Iris pigment epithelial cell (primary cell): ENCODE measurements at regions not wholly inside any gene's neighbourhood (a gene's known extent, or its start where the extent isn't known, plus 50 kb on each side); places are given as distances from the start of the nearest gene placed in this dataset.
"Not testable (repeated sequence)": the region's sequence is repeated elsewhere in the genome, so short reads cannot be mapped to it uniquely, and the experiment has no call there.

Experiments
- DNase-seq: peaks from one replicate; pipeline ENCODE4 v3.0.0-alpha.2; 2011; ENCODE audit warnings: low read depth

DNA sequence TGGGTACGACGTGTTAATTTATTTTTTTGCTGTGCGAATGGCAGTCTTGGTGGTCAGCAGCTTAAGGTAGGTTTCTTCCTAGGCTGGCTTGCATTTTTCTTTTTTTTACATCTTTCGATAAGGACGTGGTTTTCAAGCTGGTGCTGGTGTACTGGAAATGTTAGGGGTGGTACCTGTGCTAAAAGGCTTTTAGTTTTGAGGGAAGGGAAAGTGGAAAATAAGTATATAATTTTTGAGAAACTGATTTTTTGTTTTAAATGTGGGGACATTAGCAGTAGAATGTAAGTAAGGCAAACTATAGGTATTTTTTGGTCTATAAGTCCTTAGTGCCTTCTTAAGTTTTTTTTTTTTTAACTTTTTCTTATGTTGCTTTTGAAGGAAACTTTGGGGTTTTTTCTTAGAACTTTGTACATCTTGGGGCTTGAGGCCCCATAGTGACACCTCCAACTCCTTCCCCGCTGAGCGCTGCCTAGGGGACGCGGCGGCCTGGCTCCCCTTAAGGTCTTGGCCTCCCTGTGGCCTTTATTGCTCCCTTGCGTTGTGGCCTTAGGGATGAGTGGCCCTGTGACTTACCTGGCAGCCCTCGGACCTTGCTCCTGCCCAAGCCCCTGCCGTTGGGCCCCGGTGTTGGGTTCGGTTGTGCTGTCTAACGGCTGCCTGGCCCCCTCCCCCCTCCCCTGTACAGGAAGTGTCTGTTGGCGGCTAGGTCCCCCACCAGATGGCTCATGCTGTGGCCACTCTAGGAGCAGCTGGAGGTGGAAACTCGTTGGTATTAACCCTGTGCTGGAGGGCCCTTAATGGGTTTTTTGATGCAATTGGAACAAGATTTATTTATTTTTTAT is 88.0 kb upstream of the RPRML start:
- DNase-seq: peak; percentile 92

DNA sequence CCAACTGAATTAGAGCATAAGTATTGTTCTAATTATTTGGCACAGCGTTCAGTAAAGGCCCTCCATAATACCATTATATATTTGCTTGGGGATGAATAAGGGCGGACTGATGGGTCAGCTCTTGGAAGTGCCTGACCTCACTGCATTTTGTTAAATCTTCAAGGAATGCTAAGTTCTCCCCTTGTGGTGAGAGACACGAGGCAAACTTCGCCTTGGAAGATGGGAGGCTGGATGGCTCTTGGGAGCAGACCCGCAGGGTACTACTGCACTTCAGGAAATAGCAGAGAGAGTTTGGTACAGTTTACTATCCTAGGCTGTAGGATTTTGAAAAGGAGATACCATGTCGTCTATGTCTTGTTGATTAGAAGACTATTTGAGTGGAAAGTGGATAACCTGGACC is 87.0 kb upstream of the RPRML start:
- DNase-seq: peak; percentile 3

DNA sequence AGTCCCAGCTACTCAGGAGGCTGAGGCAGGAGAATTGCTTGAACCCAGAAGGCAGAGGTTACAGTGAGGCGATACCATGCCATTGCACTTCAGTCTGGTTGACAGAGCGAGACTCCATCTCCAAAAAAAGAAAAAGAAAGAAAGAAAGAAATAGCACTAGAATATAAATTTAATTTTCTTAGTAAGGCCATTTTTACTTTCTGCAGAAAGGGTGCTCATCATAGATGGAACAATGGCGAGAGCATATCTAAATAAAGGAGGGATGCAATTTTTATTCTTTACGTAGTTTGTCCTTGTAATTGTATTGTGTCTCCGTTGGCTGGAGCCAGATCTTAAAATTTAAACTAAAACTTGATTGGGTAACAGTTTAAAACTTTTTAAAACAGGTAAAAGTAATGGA is 85.6 kb upstream of the RPRML start:
- no peak for DNase-seq

DNA sequence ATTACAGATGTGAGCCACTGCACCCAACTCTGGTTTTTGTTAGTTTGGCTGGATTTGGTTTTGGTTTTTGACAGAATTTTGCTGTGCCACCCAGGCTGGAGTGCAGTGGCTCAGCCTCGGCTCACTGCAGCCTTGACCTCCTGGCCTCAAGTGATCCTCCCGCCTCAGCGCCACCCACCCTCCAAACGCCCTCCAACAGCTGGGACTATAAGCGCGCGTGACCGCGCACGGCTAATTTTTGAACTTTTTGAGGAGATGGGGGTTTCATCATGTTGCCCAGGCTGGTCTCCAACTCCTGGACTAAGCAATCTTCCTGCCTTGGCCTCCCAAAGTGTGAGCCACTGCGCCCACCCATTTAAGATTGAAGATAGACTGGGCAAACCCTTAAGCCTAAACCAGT is 84.4 kb upstream of the RPRML start:
- DNase-seq: no peak

DNA sequence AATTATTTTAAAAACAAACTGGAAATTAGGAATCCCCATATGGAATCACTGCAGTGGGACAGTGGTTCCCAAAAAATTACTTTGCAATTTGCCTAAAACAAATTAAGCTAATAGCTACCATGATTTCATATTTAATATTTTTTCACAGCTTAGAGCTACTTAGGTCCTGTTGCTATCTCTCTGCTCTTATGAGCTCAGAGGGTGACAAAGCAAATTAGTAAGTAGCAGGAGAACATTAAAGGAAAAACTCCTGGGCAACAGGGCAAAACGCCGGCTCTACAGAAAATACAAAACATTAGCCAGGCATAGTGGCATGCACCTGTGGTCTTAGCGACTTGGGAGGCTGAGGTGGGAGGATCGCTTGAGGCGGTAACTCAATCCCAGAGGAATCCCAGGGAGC is 83.8 kb upstream of the RPRML start:
- not testable (repeated sequence) for DNase-seq

DNA sequence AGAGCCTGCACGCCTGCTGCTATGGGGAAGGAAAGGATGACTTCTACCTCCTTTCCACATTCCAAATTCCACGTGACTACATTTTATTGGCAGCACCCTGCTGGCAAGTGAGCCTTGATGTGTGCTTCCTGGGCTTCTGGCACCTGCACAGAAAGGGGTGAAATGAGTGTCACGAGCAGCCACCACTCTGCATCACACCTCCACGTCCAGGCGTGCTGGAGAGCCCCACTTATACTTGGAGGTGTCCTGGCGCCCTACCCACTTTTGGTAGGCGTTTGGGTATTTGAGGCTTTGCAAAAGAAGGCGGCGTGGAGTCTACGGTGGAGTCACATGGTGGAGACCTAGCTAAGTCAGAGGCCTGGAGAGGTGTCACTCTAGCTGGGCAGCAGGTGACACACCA is 81.0 kb upstream of the RPRML start:
- DNase-seq: not testable (repeated sequence)

DNA sequence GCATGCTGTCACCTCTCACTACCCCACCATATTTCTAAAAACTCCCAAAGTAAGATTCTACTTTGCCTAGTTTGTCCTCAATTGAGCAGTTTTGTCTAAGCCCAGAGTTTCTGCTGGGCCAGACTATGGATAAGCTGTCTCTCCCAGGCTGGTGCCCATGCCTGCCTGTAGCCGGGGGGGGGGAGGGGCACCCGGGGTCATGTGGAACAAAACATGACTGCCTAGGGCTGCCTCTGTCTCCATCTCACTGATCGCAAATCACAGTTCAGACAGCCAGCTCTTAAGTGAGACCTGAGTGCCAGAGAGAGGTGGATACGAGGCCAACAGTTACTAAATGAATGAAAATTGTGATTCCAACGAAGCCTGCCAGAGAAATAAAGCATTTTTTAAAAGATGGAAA is 78.8 kb upstream of the RPRML start:
- DNase-seq: no peak

DNA sequence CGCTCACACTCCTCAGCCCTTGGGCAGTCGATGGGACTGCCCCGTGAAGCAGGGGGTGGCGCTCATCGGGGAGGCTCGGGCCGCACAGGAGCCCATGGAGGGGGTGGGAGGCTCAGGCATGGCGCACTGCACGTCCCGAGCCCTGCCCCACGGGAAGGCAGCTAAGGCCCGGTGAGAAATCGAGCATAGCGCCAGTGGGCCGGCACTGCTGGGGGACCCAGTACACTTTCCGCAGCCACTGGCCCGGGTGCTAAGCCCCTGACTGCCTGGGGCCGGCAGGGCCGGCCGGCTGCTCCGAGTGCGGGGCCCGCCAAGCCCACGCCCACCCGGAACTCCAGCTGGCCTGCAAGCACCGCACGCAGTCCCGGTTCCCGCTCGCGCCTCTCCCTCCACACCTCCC is 78.2 kb upstream of the RPRML start:
- not testable (repeated sequence) for DNase-seq

DNA sequence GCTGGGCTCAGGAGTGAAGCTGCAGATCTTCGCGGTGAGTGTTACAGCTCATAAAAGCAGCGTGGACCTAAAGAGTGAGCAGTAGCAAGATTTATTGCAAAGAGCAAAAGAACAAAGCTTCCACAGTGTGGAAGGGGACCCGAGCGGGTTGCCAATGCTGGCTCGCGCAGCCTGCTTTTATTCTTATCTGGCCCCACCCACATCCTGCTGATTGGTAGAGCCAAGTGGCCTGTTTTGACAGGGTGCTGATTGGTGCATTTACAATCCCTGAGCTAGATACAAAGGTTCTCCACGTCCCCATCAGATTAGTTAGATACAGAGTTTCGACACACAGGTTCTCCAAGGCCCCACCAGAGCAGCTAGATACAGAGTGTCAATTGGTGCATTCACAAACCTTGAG is 77.6 kb upstream of the RPRML start:
- DNase-seq: not testable (repeated sequence)
